ENCODE measurements at regions not wholly inside any gene's neighbourhood (a gene's known extent, or its start where the extent isn't known, plus 50 kb on each side); places are given as distances from the start of the nearest gene placed in this dataset.
"Not testable (repeated sequence)": the region's sequence is repeated elsewhere in the genome, so short reads cannot be mapped to it uniquely, and the experiment has no call there.

DNA sequence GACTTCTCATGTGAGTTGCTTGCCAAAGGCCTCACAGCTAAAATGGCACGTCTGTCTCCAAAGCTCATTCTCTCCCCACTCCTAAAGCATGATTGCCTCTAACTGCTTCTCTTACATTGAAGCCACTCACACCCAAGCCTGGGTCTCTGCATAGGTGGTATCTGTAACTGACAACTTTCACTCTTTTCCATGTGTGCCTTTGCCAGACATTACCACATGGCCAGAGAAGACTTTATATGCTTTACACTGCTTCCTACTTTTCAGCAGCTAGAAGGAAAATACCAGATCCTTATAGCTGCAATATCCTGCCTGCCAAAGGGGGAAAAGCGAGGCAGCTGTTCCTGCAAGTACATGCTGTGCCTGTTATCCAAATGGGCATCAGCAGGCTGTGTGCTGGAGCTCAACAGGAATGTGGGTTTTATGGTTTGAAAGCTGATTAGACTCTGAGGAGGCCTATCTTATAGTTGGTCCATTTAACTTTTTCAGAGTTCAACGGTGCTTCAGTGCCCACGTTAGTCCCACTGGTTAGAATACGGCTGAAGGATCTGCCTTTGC, 547.1 kb downstream of the RAB38 start:
- TF ChIP-seq, protein P1, sequence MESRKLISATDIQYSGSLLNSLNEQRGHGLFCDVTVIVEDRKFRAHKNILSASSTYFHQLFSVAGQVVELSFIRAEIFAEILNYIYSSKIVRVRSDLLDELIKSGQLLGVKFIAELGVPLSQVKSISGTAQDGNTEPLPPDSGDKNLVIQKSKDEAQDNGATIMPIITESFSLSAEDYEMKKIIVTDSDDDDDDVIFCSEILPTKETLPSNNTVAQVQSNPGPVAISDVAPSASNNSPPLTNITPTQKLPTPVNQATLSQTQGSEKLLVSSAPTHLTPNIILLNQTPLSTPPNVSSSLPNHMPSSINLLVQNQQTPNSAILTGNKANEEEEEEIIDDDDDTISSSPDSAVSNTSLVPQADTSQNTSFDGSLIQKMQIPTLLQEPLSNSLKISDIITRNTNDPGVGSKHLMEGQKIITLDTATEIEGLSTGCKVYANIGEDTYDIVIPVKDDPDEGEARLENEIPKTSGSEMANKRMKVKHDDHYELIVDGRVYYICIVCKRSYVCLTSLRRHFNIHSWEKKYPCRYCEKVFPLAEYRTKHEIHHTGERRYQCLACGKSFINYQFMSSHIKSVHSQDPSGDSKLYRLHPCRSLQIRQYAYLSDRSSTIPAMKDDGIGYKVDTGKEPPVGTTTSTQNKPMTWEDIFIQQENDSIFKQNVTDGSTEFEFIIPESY (IDR thresholded peaks at IDR 0.05): no peak
- no peak for TF ChIP-seq EGR1 (IDR thresholded peaks at IDR 0.05; ENCODE audit: low read depth in 2 of 2)
- no peak for TF ChIP-seq FOXA1 (IDR thresholded peaks at IDR 0.05)
- TF ChIP-seq TAF1 (conservative IDR thresholded peaks at IDR 0.05): no peak
- no peak for TF ChIP-seq YY1 (IDR thresholded peaks at IDR 0.05)
- no peak for TF ChIP-seq SP1 (IDR thresholded peaks at IDR 0.05)
- TF ChIP-seq, protein P2, sequence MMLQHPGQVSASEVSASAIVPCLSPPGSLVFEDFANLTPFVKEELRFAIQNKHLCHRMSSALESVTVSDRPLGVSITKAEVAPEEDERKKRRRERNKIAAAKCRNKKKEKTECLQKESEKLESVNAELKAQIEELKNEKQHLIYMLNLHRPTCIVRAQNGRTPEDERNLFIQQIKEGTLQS (IDR thresholded peaks at IDR 0.05): no peak
- no peak for TF ChIP-seq GABPA (IDR thresholded peaks at IDR 0.05 in 1 of 2, conservative IDR thresholded peaks at IDR 0.05 in 1 of 2)
- H3K27me3 ChIP-seq (ENCODE audit: control insufficient read depth in 4 of 4, insufficient read depth in 4 of 4, low read length in 3 of 4): no peaks in the 10 kb centered on the region
- no peak overlapping the region for H3K27ac ChIP-seq (ENCODE audit: low read depth in 1 of 2, low read length in 2 of 2)
- no peak overlapping the region for H3K9ac ChIP-seq (ENCODE audit: low read depth in 1 of 2, low read length in 2 of 2)
- H3K4me1 ChIP-seq (ENCODE audit: control insufficient read depth in 4 of 4, insufficient read depth in 4 of 4, low read length in 3 of 4): no peaks in the 10 kb centered on the region
- no peak overlapping the region for H3K4me3 ChIP-seq (ENCODE audit: low read depth in 1 of 3, low read length in 3 of 3)
- no peak for DNase-seq (ENCODE audit: low spot score)
- WGBS: 66% methylated on average over 5 of the region's 5 CpGs
- H3K9me3 ChIP-seq (ENCODE audit: control insufficient read depth in 4 of 4, low read length in 3 of 4): no peaks in the 10 kb centered on the region
- no peaks in the 10 kb centered on the region for H3K36me3 ChIP-seq (ENCODE audit: control insufficient read depth in 4 of 4, insufficient read depth in 3 of 4, low read depth in 1 of 4, low read length in 3 of 4)

DNA sequence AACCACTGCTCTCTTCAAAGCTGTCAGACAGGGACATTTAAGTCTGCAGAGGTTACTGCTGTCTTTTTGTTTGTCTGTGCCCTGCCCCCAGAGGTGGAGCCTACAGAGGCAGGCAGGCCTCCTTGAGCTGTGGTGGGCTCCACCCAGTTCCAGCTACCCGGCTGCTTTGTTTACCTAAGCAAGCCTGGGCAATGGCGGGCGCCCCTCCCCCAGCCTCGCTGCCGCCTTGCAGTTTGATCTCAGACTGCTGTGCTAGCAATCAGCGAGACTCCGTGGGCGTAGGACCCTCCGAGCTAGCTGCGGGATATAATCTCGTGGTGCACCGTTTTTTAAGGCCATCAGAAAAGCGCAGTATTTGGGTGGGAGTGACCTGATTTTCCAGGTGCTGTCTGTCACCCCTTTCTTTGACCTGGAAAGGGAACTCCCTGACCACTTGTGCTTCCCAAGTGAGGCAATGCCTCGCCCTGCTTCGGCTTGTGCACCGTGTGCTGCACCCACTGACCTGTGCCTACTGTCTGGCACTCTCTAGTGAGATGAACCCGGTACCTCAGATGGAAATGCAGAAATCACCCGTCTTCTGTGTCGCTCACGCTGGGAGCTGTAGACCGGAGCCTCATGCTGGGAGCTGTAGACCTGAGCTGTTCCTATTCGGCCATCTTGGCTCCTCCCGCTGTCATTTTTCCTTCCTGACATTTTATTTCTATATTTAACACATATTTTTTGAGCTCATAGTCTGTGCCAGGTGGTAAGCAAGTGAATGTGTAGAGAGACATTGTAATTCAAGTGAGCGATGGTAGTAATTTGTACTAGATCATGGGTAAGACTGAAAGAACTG, 551.5 kb downstream of the RAB38 start:
- not testable (repeated sequence) for H3K27me3 ChIP-seq (ENCODE audit: control insufficient read depth in 4 of 4, insufficient read depth in 4 of 4, low read length in 3 of 4); H3K4me1 ChIP-seq (ENCODE audit: control insufficient read depth in 4 of 4, insufficient read depth in 4 of 4, low read length in 3 of 4); H3K9me3 ChIP-seq (ENCODE audit: control insufficient read depth in 4 of 4, low read length in 3 of 4); DNase-seq (ENCODE audit: low spot score); H3K4me3 ChIP-seq (ENCODE audit: low read depth in 1 of 3, low read length in 3 of 3); H3K36me3 ChIP-seq (ENCODE audit: control insufficient read depth in 4 of 4, insufficient read depth in 3 of 4, low read depth in 1 of 4, low read length in 3 of 4); H3K27ac ChIP-seq (ENCODE audit: low read depth in 1 of 2, low read length in 2 of 2); H3K9ac ChIP-seq (ENCODE audit: low read depth in 1 of 2, low read length in 2 of 2)
- WGBS: 64% methylated on average over 22 of the region's 24 CpGs

DNA sequence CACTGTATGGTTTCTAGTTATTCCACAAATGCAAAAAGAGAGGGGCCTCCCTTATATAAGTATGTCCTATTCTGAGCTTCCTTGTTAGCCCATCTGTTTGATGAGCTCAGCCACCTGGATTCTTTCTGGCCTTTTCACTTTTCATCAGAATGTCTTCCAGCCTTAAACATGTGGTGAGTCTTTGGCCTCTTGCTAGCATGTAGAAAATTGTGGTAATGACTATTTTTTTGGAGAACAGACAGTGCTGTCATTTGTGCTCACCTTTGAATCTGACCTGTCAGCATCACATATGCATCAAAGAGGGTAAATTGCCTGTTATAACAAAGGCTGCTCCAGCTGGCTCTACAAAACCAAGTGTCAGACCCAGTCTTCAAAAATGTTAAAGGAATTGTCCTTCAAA, 558.7 kb downstream of the RAB38 start:
- H3K9ac ChIP-seq (ENCODE audit: low read depth in 1 of 2, low read length in 2 of 2): no peak overlapping the region
- no peak overlapping the region for H3K27ac ChIP-seq (ENCODE audit: low read depth in 1 of 2, low read length in 2 of 2)
- H3K27me3 ChIP-seq (ENCODE audit: control insufficient read depth in 4 of 4, insufficient read depth in 4 of 4, low read length in 3 of 4): no peaks in the 10 kb centered on the region
- DNase-seq (ENCODE audit: low spot score): no peak
- no peak overlapping the region for H3K4me3 ChIP-seq (ENCODE audit: low read depth in 1 of 3, low read length in 3 of 3)
- TF ChIP-seq, protein P3, sequence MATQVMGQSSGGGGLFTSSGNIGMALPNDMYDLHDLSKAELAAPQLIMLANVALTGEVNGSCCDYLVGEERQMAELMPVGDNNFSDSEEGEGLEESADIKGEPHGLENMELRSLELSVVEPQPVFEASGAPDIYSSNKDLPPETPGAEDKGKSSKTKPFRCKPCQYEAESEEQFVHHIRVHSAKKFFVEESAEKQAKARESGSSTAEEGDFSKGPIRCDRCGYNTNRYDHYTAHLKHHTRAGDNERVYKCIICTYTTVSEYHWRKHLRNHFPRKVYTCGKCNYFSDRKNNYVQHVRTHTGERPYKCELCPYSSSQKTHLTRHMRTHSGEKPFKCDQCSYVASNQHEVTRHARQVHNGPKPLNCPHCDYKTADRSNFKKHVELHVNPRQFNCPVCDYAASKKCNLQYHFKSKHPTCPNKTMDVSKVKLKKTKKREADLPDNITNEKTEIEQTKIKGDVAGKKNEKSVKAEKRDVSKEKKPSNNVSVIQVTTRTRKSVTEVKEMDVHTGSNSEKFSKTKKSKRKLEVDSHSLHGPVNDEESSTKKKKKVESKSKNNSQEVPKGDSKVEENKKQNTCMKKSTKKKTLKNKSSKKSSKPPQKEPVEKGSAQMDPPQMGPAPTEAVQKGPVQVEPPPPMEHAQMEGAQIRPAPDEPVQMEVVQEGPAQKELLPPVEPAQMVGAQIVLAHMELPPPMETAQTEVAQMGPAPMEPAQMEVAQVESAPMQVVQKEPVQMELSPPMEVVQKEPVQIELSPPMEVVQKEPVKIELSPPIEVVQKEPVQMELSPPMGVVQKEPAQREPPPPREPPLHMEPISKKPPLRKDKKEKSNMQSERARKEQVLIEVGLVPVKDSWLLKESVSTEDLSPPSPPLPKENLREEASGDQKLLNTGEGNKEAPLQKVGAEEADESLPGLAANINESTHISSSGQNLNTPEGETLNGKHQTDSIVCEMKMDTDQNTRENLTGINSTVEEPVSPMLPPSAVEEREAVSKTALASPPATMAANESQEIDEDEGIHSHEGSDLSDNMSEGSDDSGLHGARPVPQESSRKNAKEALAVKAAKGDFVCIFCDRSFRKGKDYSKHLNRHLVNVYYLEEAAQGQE (IDR thresholded peaks at IDR 0.05): no peak
- no peak for TF ChIP-seq SP1 (IDR thresholded peaks at IDR 0.05)
- no peak for TF ChIP-seq HNF4A (conservative IDR thresholded peaks at IDR 0.05)
- TF ChIP-seq JUND (IDR thresholded peaks at IDR 0.05): no peak
- no peak for TF ChIP-seq NR2F2 (IDR thresholded peaks at IDR 0.05)
- TF ChIP-seq RXRA (IDR thresholded peaks at IDR 0.05): no peak
- TF ChIP-seq, protein P1 (IDR thresholded peaks at IDR 0.05): no peak
- TF ChIP-seq GABPA (IDR thresholded peaks at IDR 0.05 in 1 of 2, conservative IDR thresholded peaks at IDR 0.05 in 1 of 2): no peak
- TF ChIP-seq, protein P4, sequence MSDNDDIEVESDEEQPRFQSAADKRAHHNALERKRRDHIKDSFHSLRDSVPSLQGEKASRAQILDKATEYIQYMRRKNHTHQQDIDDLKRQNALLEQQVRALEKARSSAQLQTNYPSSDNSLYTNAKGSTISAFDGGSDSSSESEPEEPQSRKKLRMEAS (IDR thresholded peaks at IDR 0.05): no peak
- TF ChIP-seq, protein P5, sequence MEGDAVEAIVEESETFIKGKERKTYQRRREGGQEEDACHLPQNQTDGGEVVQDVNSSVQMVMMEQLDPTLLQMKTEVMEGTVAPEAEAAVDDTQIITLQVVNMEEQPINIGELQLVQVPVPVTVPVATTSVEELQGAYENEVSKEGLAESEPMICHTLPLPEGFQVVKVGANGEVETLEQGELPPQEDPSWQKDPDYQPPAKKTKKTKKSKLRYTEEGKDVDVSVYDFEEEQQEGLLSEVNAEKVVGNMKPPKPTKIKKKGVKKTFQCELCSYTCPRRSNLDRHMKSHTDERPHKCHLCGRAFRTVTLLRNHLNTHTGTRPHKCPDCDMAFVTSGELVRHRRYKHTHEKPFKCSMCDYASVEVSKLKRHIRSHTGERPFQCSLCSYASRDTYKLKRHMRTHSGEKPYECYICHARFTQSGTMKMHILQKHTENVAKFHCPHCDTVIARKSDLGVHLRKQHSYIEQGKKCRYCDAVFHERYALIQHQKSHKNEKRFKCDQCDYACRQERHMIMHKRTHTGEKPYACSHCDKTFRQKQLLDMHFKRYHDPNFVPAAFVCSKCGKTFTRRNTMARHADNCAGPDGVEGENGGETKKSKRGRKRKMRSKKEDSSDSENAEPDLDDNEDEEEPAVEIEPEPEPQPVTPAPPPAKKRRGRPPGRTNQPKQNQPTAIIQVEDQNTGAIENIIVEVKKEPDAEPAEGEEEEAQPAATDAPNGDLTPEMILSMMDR (IDR thresholded peaks at IDR 0.05; ENCODE audit: low read depth, low read length, missing input control): no peak
- H3K4me1 ChIP-seq (ENCODE audit: control insufficient read depth in 4 of 4, insufficient read depth in 4 of 4, low read length in 3 of 4): no peaks in the 10 kb centered on the region
- H3K9me3 ChIP-seq (ENCODE audit: control insufficient read depth in 4 of 4, low read length in 3 of 4): peaks cover 0 to 2% (median 0%) of the 10 kb centered on the region in 4 donors
- no peaks in the 10 kb centered on the region for H3K36me3 ChIP-seq (ENCODE audit: control insufficient read depth in 4 of 4, insufficient read depth in 3 of 4, low read depth in 1 of 4, low read length in 3 of 4)

All from liver (tissue), 8 donors.